Brain pericyte (primary cell): ENCODE measurements at regions not wholly inside any gene's neighbourhood (a gene's known extent, or its start where the extent isn't known, plus 50 kb on each side); places are given as distances from the start of the nearest gene placed in this dataset.
"Not testable (repeated sequence)": the region's sequence is repeated elsewhere in the genome, so short reads cannot be mapped to it uniquely, and the experiment has no call there.

Experiments
- DNase-seq: peaks from one replicate; pipeline ENCODE4 v3.0.0-alpha.2; 2012; ENCODE audit warnings: low read depth, low spot score

- DNase-seq, result no peak
Measured at GRCh38 chr21:26331205-26331980, 160.8 kb upstream of the APP start.

- DNase-seq, result no peak
Measured at GRCh38 chr21:26320596-26320995, 150.0 kb upstream of the APP start.

- no peak for DNase-seq
Measured at GRCh38 chr21:26307640-26308039, 137.1 kb upstream of the APP start.

- DNase-seq, result no peak
Measured at GRCh38 chr21:26297851-26298250, 127.3 kb upstream of the APP start.

- DNase-seq, result no peak
Measured at GRCh38 chr21:26293141-26293946, 122.8 kb upstream of the APP start.

- DNase-seq, result no peak
Measured at GRCh38 chr21:26288026-26288425, 117.5 kb upstream of the APP start.

GRCh38 chr21:26284531-26284930 lies 114.0 kb upstream of the APP start:
- no peak for DNase-seq

- no peak for DNase-seq
Measured at GRCh38 chr21:26282058-26282457, 111.5 kb upstream of the APP start.

GRCh38 chr21:26281506-26281905 lies 110.9 kb upstream of the APP start:
- DNase-seq, result no peak

- DNase-seq, result no peak
Measured at GRCh38 chr21:26280775-26281174, 110.2 kb upstream of the APP start.

GRCh38 chr21:26280148-26280547 lies 109.6 kb upstream of the APP start:
- DNase-seq, result no peak

- DNase-seq, result no peak
Measured at GRCh38 chr21:26275801-26276200, 105.2 kb upstream of the APP start.

- no peak for DNase-seq
Measured at GRCh38 chr21:26273686-26274313, 103.2 kb upstream of the APP start.

GRCh38 chr21:26267389-26267788 lies 96.8 kb upstream of the APP start:
- DNase-seq, result no peak

GRCh38 chr21:26246073-26246472 lies 75.5 kb upstream of the APP start:
- no peak for DNase-seq

- no peak for DNase-seq
Measured at GRCh38 chr21:26245428-26245827, 74.9 kb upstream of the APP start.

- DNase-seq, result no peak
Measured at GRCh38 chr21:26238646-26239045, 68.1 kb upstream of the APP start.

- DNase-seq, result no peak
Measured at GRCh38 chr21:26236281-26236680, 65.7 kb upstream of the APP start.

GRCh38 chr21:26233297-26233696 lies 62.7 kb upstream of the APP start:
- DNase-seq, result not testable (repeated sequence)

GRCh38 chr21:26232491-26232890 lies 61.9 kb upstream of the APP start:
- DNase-seq, result not testable (repeated sequence)

GRCh38 chr21:26227130-26227529 lies 56.6 kb upstream of the APP start:
- DNase-seq, result no peak

- DNase-seq, result no peak
Measured at GRCh38 chr21:26226724-26227123, 56.2 kb upstream of the APP start.

- no peak for DNase-seq
Measured at GRCh38 chr21:26225046-26225445, 54.5 kb upstream of the APP start.
